PC-3 (cell line): ENCODE measurements at regions not wholly inside any gene's neighbourhood (a gene's known extent, or its start where the extent isn't known, plus 50 kb on each side); places are given as distances from the start of the nearest gene placed in this dataset.

ENCODE experiments used
- ATAC-seq: fragments of 200-7000 bp; cut with Tn5 transposase; 2 replicates; pipeline ENCODE4 v1.9.1; 2020; ENCODE audit warnings: mild to moderate bottlenecking, moderate library complexity
- BruUV-seq: library from RNA; stranded (reverse); fragments of 400-500 nt; replicated peaks from 2 replicates; lab custom pipeline; 2021; lab: Mats Ljungman, UMichigan
- CTCF ChIA-PET: fragments of 300-600 bp; sonication (Branson Sonifier 250); formaldehyde crosslinking; loops from one replicate; lab custom pipeline; 2022; ENCODE audit warnings: antibody characterized with exemption; lab: Charles Lee
- POLR2A ChIA-PET: fragments of 300-600 bp; sonication (Branson Sonifier 250); formaldehyde crosslinking; loops from one replicate; lab custom pipeline; 2022; ENCODE audit warnings: antibody characterized with exemption; ENCODE audit not compliant: unreplicated experiment; lab: Charles Lee
- DNase-seq: peaks from one replicate; pipeline ENCODE4 v3.0.0-alpha.2; 2015
- H2AFZ ChIP-seq: fragments of 300-600 bp; sonication (generic); 2 replicates; pipeline ENCODE4 v1.6.0; 2016; ENCODE audit warnings: antibody characterized with exemption, low read length
- H3F3A ChIP-seq: fragments of 300-600 bp; sonication (generic); one replicate; pipeline ENCODE4 v1.6.0; 2017; ENCODE audit warnings: antibody characterized with exemption, low read length, control low read depth, mild to moderate bottlenecking; ENCODE audit not compliant: unreplicated experiment
- H3K27ac ChIP-seq: fragments of 300-600 bp; sonication (generic); 2 replicates; pipeline ENCODE4 v1.5.1; 2016; ENCODE audit warnings: mild to moderate bottlenecking, low read length
- H3K27me3 ChIP-seq: fragments of 300-600 bp; sonication (generic); 2 replicates; pipeline ENCODE4 v1.6.1; 2016; ENCODE audit warnings: low read length, mixed read lengths
- H3K36me3 ChIP-seq: fragments of 300-600 bp; sonication (generic); 2 replicates; pipeline ENCODE4 v1.6.1; 2016; ENCODE audit warnings: low read depth, mixed run types, low read length, mixed read lengths
- H3K4me1 ChIP-seq: fragments of 300-600 bp; sonication (generic); 2 replicates; pipeline ENCODE4 v1.5.1; 2016; ENCODE audit warnings: low read length; ENCODE audit not compliant: insufficient read depth
- H3K4me2 ChIP-seq: fragments of 300-600 bp; sonication (generic); 2 replicates; pipeline ENCODE4 v1.6.0; 2016; ENCODE audit warnings: low read length
- H3K4me3 ChIP-seq: fragments of 300-600 bp; sonication (generic); 2 replicates; pipeline ENCODE4 v1.5.1; 2016; ENCODE audit warnings: mild to moderate bottlenecking, low read length, mixed read lengths
- H3K79me2 ChIP-seq: fragments of 300-600 bp; sonication (generic); 2 replicates; pipeline ENCODE4 v1.6.1; 2017; ENCODE audit warnings: low read length, mixed read lengths
- H3K9ac ChIP-seq: fragments of 300-600 bp; sonication (generic); 2 replicates; pipeline ENCODE4 v1.6.0; 2016; ENCODE audit warnings: mild to moderate bottlenecking, low read length
- H3K9me2 ChIP-seq: fragments of 300-600 bp; sonication (generic); replicated peaks from 2 replicates; pipeline ENCODE4 v1.6.1; 2016; ENCODE audit warnings: mixed run types, low read length, mixed read lengths
- H3K9me3 ChIP-seq: fragments of 300-600 bp; sonication (generic); 2 replicates; pipeline ENCODE4 v1.6.1; 2016; ENCODE audit warnings: low read length, mixed read lengths
- H4K20me1 ChIP-seq: fragments of 300-600 bp; sonication (generic); 2 replicates; pipeline ENCODE4 v1.6.1; 2016; ENCODE audit warnings: low read length, mixed read lengths
- CTCF ChIP-seq: fragments of 300-600 bp; sonication (generic); conservative IDR thresholded peaks from 2 replicates; pipeline ENCODE4 v1.5.1; 2017; ENCODE audit warnings: antibody characterized with exemption, low read depth, mild to moderate bottlenecking, low read length
- EZH2 ChIP-seq: fragments of 300-600 bp; sonication (generic); IDR thresholded peaks from one replicate; pipeline ENCODE4 v1.6.1; 2017; ENCODE audit warnings: antibody characterized with exemption, mild to moderate bottlenecking, low read length; ENCODE audit not compliant: unreplicated experiment
- EZH2phosphoT487 ChIP-seq: fragments of 300-600 bp; sonication (generic); IDR thresholded peaks from 2 replicates; pipeline ENCODE4 v1.6.1; 2018; ENCODE audit warnings: mild to moderate bottlenecking, antibody characterized with exemption, low read length, borderline replicate concordance
- intact Hi-C: fragments of 100-400 bp; cut with micrococcal nuclease; formaldehyde crosslinking; loops from 2 replicates; pipeline ENCODE4 v1.9.0; 2023

GRCh38 chr4:74567981-74568380 lies 123.0 kb downstream of the AREG start:
- Histone ChIP-seq H3K36me3 (no peaks in the 10 kb centered on the region), H3K9me2 (no peaks in the 10 kb centered on the region), H3K4me3 (no peak overlapping the region), H3K27ac (no peak overlapping the region), H3F3A (no peaks in the 10 kb centered on the region), H3K79me2 (no peaks in the 10 kb centered on the region), H3K4me2 (no peak overlapping the region), H3K4me1 (peaks cover 20% of the 10 kb centered on the region), H3K9me3 (no peaks in the 10 kb centered on the region), H3K27me3 (no peaks in the 10 kb centered on the region), H2AFZ (no peak overlapping the region), H4K20me1 (no peaks in the 10 kb centered on the region), H3K9ac (no peak overlapping the region)
- ChIA-PET CTCF (no interaction called here), POLR2A (no interaction called here)
- TF ChIP-seq CTCF (no peak), EZH2 (no peak), EZH2phosphoT487 (no peak)
- intact Hi-C loops: no loop called here
- no TSS peak for BruUV-seq
- no peak for DNase-seq
- no peak for ATAC-seq

- CTCF ChIA-PET: no interaction called here
- no peak for DNase-seq
- H3K4me3 ChIP-seq: no peak overlapping the region
Observed at GRCh38 chr4:74570095-74570494, 125.2 kb downstream of the AREG start.

More at GRCh38 chr4:74570095-74570494, 125.2 kb downstream of the AREG start:
- POLR2A ChIA-PET: no interaction called here
- Histone ChIP-seq H3K27ac (peak overlapping the region; percentile 44), H3K9ac (0 out of 2 replicates have a peak overlapping the region, but pooled peaks have one; percentile 8), H2AFZ (no peak overlapping the region), H3K27me3 (no peaks in the 10 kb centered on the region), H3K4me2 (0 out of 2 replicates have a peak overlapping the region, but pooled peaks have one; percentile 17), H3K79me2 (no peaks in the 10 kb centered on the region), H3K36me3 (no peaks in the 10 kb centered on the region), H4K20me1 (no peaks in the 10 kb centered on the region), H3K9me2 (no peaks in the 10 kb centered on the region), H3K4me1 (peaks cover 20% of the 10 kb centered on the region), H3F3A (no peaks in the 10 kb centered on the region), H3K9me3 (no peaks in the 10 kb centered on the region)
- TF ChIP-seq CTCF: no peak
- TF ChIP-seq EZH2phosphoT487: no peak
- TF ChIP-seq EZH2: no peak
- no TSS peak for BruUV-seq
- intact Hi-C loops: no loop called here
- ATAC-seq: no peak
